ENCODE measurements at regions not wholly inside any gene's neighbourhood (a gene's known extent, or its start where the extent isn't known, plus 50 kb on each side); places are given as distances from the start of the nearest gene placed in this dataset.

DNA sequence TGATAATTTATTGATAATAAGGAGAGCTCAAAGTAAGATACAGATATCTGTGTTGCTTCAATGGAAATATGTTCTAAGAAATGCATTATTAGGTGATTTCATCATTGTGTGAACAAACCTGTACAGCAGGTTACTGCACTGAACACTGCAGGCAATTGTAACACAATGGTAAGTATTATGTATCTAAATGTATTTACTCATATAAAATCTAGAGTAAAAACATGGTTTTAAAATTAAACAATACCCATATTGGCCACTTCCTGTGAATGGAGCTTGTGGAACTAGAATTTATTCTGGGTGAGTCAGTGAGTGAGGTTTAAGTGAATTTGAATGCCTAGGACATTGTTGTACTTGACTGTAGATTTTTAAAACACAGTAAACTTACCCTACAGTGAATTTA is 722.9 kb upstream of the RAG2 start:
- no peak for TF ChIP-seq POLR2A (IDR thresholded peaks at IDR 0.05; ENCODE audit: low read length)
- TF ChIP-seq GATA1 (IDR thresholded peaks at IDR 0.05; ENCODE audit: low read depth, low read length): no peak
